Stimulated activated CD4-positive, alpha-beta T cell treated with anti-CD3 and anti-CD28 coated beads, Interleukin-15, amount 100 ng/mL, for 24 hours (primary cell): ENCODE measurements at regions not wholly inside any gene's neighbourhood (a gene's known extent, or its start where the extent isn't known, plus 50 kb on each side); places are given as distances from the start of the nearest gene placed in this dataset.
"Not testable (repeated sequence)": the region's sequence is repeated elsewhere in the genome, so short reads cannot be mapped to it uniquely, and the experiment has no call there.

Experiments used
- DNase-seq: peaks from one replicate; pipeline ENCODE4 v3.0.0-alpha.2; 2020

- DNase-seq = no peak
Measured at GRCh38 chr11:22078063-22078462, 114.8 kb upstream of the ANO5 start.

GRCh38 chr11:22079133-22079872 is 113.6 kb upstream of the ANO5 start:
- DNase-seq = no peak

- no peak for DNase-seq
Measured at GRCh38 chr11:22082178-22082577, 110.7 kb upstream of the ANO5 start.

- DNase-seq = no peak
Measured at GRCh38 chr11:22082788-22083187, 110.1 kb upstream of the ANO5 start.

GRCh38 chr11:22084056-22084455 is 108.8 kb upstream of the ANO5 start:
- DNase-seq = no peak

GRCh38 chr11:22084564-22084963 is 108.3 kb upstream of the ANO5 start:
- no peak for DNase-seq

GRCh38 chr11:22089609-22090008 is 103.3 kb upstream of the ANO5 start:
- no peak for DNase-seq

GRCh38 chr11:22106566-22106965 is 86.3 kb upstream of the ANO5 start:
- DNase-seq = no peak

- DNase-seq = no peak
Measured at GRCh38 chr11:22115470-22116029, 77.3 kb upstream of the ANO5 start.

GRCh38 chr11:22127981-22128380 is 64.9 kb upstream of the ANO5 start:
- DNase-seq = not testable (repeated sequence)

GRCh38 chr11:22130462-22131053 is 62.3 kb upstream of the ANO5 start:
- DNase-seq = no peak

GRCh38 chr11:22133776-22134175 is 59.1 kb upstream of the ANO5 start:
- no peak for DNase-seq

- no peak for DNase-seq
Measured at GRCh38 chr11:22138264-22138663, 54.6 kb upstream of the ANO5 start.
